ENCODE measurements at regions not wholly inside any gene's neighbourhood (a gene's known extent, or its start where the extent isn't known, plus 50 kb on each side); places are given as distances from the start of the nearest gene placed in this dataset.

- dilution Hi-C loops (cut with MboI; ENCODE audit: extremely low pct_ligation_motif_present, low sequenced_read_pairs) (no loop called here), intact Hi-C loops (cut with micrococcal nuclease) (no loop called here)
- Histone ChIP-seq H3K27me3 (ENCODE audit: control insufficient read depth in 2 of 2, insufficient read depth in 2 of 2, low read length in 2 of 2) (no peaks in the 10 kb centered on the region), H3K9me1 (replicated peaks; ENCODE audit: control insufficient read depth, extremely low read depth, insufficient read depth, low read length) (no peaks in the 10 kb centered on the region), H4K20me1 (replicated peaks; ENCODE audit: control insufficient read depth, extremely low read depth, insufficient read depth, low read length) (no peaks in the 10 kb centered on the region), H3K4me1 (ENCODE audit: control insufficient read depth, extremely low read depth, insufficient read depth, low read length) (no peaks in the 10 kb centered on the region), H3K36me3 (ENCODE audit: control insufficient read depth in 2 of 2, extremely low read depth in 1 of 2, insufficient read depth in 2 of 2, low read length in 2 of 2) (peaks cover 0 to 3% of the 10 kb centered on the region in 2 experiments), H3K9ac (replicated peaks; ENCODE audit: extremely low read depth, insufficient read depth, low read length) (no peak overlapping the region), H3K27ac (ENCODE audit: insufficient read depth, low read depth, low read length) (no peak overlapping the region), H3K4me3 (replicated peaks in 1 of 3; ENCODE audit: insufficient read depth in 1 of 3, low read depth in 1 of 3, low read length in 3 of 3) (no peak overlapping the region), H3K9me3 (replicated peaks; ENCODE audit: control insufficient read depth, insufficient read depth, low read length) (no peaks in the 10 kb centered on the region), H3K4me2 (ENCODE audit: insufficient read depth, low read length) (no peak overlapping the region), H2AFZ (ENCODE audit: low read depth, low read length) (no peak overlapping the region), H3K79me2 (ENCODE audit: control insufficient read depth, insufficient read depth, low read length) (no peaks in the 10 kb centered on the region)
- BruUV-seq (replicated peaks), result no TSS peak
- TF ChIP-seq JUN (IDR thresholded peaks at IDR 0.05; ENCODE audit: borderline replicate concordance, insufficient read depth, insufficient read length, low read depth) (no peak), FOS (IDR thresholded peaks at IDR 0.05; ENCODE audit: borderline replicate concordance, insufficient read depth, low read length) (no peak), MYC (IDR thresholded peaks at IDR 0.05; ENCODE audit: low read depth, low read length) (no peak), MAX (IDR thresholded peaks at IDR 0.05; ENCODE audit: insufficient read depth, insufficient read length) (no peak), GATA2 (IDR thresholded peaks at IDR 0.05; ENCODE audit: insufficient read depth, insufficient read length, low read depth, low read length) (no peak), POLR2AphosphoS5 (IDR thresholded peaks at IDR 0.05; ENCODE audit: insufficient read depth, low read depth, low read length) (no peak), CTCF (IDR thresholded peaks at IDR 0.05; ENCODE audit: extremely low read depth in 1 of 2, insufficient read depth in 1 of 2, low read depth in 1 of 2, low read length in 2 of 2) (no peak), POLR2A (IDR thresholded peaks at IDR 0.05; ENCODE audit: low read depth, low read length) (no peak), EZH2 (IDR thresholded peaks at IDR 0.05; ENCODE audit: borderline replicate concordance, low read depth, low read length, severe bottlenecking) (no peak)
- ChIA-PET CTCF (no interaction called here), POLR2A (no interaction called here)
- no peak for DNase-seq (ENCODE audit: low read depth, low spot score)
- no peak for FAIRE-seq
These were observed 77.8 kb downstream of the RDH14 start for GRCh38 chr2:18482666-18483065.

Data from endothelial cell of umbilical vein (primary cell).